HG03103 (cell line): ENCODE measurements at regions not wholly inside any gene's neighbourhood (a gene's known extent, or its start where the extent isn't known, plus 50 kb on each side); places are given as distances from the start of the nearest gene placed in this dataset.

Experiments used
- ATAC-seq: cut with Tn5 transposase; IDR thresholded peaks from one replicate; pipeline ENCODE4 v1.9.1; 2021; ENCODE audit warnings: low read depth; ENCODE audit not compliant: unreplicated experiment

DNA sequence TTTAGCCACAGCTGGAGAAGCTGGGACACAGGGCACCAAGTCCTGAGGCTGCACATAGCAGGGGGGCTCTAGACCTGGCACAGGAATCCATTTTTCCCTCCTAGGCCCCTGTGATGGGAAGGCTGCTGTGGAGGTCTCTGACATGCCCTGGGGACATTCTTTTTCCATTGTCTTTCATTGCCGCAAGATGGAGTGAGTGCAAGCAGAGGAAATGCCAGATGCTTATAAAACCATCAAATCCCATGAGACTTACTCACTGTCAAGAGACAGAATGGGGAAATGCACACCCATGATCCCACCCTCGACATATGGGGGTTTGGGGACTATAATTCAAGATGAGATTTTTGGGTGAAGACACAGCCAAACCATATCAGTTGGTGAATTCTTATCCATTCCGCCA, 94.7 kb upstream of the FERD3L start:
- ATAC-seq, result no peak

DNA sequence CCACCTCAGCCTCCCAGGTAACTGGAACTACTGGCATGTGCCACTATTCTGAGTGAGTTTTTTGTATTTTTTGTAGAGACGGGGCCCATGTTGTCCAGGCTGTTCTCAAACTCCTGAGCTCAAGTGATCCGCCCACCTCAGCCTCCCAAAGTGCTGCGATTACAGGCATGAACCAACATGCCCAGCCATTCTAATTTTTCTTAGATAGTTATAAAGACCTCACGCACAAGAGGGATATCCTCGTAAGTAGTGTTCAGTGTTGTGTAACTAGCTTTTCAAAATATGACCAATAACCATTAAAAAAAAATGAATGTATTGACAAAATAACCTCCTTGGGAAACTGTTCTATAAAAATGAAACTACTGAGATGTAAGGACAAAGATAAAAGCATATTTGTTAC, 90.5 kb upstream of the FERD3L start:
- ATAC-seq, result no peak

DNA sequence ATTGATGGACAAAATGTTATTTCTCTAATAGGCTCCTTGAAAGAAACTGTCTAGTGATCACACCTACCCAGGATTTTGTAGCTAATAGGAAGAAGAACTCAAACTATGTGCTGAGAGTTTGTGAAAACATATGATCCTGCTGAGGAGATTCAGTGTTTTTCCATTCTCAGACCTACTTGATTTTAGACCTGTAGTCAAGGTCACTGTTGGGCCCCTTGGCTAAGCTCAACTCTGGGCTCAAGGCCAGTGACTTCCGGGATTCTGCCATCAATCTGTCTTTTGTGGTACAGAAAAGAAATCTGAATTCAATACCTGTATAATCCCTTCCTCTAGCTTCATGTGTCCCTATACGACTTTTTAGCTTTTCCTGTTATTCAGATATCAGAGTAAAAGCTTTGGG, 79.7 kb upstream of the FERD3L start:
- no peak for ATAC-seq

DNA sequence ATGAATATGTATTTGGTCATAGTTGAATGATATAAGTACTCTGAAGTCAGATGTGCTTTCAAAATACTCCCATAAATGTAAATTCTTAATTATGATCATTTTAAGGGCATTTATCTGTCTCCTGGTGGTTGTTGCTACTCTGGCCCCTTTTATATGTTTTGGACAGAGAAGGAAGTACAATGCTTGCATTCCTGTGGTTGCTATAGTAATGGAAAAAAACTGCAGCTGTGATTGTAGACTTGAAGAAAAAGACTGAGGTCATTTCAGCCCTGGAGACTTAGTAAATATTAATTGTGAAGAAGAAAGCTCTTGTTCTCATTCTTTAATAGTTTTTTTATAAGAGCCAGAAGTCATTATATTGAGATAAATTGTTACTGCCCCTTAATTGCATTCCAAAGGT, 70.2 kb upstream of the FERD3L start:
- ATAC-seq, result no peak

DNA sequence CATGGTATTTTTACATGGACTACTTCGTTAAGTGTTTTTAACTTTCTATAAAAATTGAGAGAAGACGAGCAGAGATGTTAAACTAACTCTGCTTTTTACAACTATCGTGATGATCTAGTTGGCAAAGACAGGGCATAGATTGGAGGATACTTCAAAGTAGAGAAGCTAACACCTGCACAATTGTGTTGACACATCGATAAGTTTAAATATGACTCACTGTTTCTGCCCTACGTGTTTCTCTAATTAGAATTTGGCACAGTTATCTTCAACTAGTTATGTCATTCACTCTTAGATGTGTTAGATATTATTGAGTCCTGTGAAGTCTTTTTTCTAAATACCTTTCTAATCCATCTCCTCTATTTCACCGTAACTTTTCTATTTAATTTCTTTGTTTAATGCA, 68.5 kb upstream of the FERD3L start:
- no peak for ATAC-seq

DNA sequence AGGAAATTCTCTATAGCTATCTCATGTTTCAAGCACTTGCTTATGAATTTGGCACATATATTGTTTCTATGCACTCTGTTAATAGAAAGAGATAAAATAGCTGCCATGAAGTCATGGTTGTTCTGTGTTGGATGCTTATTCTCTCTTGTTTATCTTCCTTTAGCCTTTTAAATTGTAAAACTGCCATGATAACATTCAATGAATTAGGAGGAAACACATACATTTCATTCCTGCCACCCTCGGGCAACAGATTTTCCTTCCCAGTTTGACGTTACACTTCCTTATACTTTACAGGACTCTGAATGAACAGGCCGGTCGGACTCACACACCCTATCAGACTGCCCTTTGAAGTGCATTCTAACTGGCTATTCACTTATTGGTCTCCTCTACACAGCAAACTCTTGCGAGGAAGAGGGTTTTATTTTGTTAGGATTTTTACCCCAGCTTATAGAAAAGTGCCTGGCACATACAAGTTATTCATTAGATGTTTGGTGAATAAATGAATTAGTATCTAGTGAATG, 65.7 kb upstream of the FERD3L start:
- no peak for ATAC-seq

DNA sequence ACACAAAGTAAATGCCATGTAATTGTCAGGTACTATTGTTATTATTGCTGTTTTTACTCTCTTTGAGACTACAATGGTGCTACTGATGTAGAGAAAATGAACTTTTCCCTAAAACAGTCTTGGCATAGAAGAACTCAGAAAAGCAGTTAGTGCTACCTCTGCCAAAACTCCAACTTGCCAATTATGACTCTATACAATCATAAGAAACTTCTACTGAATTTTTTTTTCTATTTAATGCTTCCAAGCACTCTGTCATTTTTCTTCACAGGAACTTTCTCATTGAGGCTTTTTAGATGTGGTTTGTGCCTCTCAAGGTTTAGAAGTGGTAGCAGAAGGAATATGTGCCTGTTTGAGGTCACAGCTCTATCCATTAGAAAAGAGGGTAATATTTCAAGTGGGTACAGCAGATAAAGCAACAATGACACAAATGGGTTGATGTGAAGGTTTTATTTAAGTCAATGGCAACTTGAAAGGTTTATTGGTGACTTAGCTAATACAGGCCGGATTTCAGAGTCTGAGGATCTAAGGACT, 64.0 kb upstream of the FERD3L start:
- no peak for ATAC-seq

DNA sequence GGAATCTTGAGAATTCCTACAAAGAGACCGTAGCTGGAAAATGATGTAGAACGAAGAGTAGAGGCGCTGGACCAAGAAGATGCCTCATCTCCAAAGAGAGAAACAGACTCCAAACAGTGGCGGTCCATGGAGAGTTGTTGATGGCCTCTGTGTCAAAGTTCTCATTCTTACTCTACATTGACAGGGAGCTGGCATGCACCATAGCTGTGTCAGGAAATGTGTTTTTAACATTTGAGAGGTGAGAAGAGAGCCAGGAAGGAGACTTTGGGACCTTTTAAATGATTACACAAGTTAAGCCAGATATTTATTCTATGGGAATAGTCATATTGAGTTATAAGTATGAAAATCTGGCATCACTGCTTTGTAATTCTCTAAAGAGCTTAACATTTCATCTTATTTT, 61.5 kb upstream of the FERD3L start:
- ATAC-seq, result no peak

DNA sequence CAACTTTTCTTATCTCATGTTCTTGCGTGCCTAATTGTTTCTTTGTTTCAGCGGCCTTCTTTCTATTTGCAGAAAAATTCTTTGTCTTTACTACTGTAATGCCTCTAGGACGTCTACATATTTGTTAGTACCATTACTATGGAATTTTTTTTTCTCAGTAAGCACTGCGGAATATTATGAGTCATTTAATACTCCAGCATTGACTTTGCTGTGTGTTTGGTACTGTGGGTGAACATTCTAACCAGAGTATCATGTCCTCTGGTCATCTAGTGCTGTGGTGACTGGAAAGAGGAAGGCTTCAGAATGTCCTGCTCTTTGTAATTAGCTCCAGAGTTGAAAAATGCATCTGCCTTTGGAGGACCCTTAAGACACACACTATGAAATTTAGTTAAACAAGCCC, 58.5 kb upstream of the FERD3L start:
- ATAC-seq, result no peak

DNA sequence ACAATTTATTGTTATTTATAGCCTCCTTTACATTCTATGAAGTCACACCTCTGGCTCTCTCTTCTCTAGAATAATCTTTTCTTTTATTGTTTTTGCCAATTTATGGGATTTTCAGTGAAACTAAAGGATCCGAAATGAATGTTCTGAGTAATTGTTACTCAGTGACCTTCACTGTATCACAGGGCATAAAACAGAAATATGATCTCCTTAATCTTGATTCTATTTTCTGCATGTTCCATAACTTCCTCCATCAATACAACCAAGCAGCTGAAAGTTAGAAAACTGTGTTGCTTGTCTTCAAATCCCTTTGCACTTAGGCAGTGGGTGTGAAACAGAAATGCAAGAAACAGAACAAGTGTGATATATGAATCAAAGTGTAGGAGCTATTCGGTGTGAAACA, 57.4 kb upstream of the FERD3L start:
- ATAC-seq, result no peak
